Cardiac muscle cell (in vitro differentiated cells and primary cell): ENCODE measurements at regions not wholly inside any gene's neighbourhood (a gene's known extent, or its start where the extent isn't known, plus 50 kb on each side); places are given as distances from the start of the nearest gene placed in this dataset.

Experiments used
- DNase-seq, 2 donors: peaks; one replicate each; pipeline versions ENCODE4 v3.0.0 to v3.0.0-alpha.2; 2010 to 2017; ENCODE audit warnings: low read depth in 1 of 2, low spot score in 1 of 2
- H3K27ac ChIP-seq: fragments of 200-600 bp; sonication (generic); 2 replicates; pipeline ENCODE4 v1.5.1; 2016
- H3K27me3 ChIP-seq: fragments of 200-600 bp; sonication (generic); 2 replicates; pipeline ENCODE4 v1.6.0; 2016; ENCODE audit warnings: control low read depth
- H3K36me3 ChIP-seq: fragments of 200-600 bp; sonication (generic); 2 replicates; pipeline ENCODE4 v1.5.1; 2016; ENCODE audit warnings: control low read depth
- H3K4me1 ChIP-seq: fragments of 200-600 bp; sonication (generic); 2 replicates; pipeline ENCODE4 v1.8.1; 2017; ENCODE audit warnings: low read depth, mild to moderate bottlenecking, mixed run types
- H3K4me3 ChIP-seq: fragments of 200-600 bp; sonication (generic); 2 replicates; pipeline ENCODE4 v1.5.1; 2016; ENCODE audit warnings: mild to moderate bottlenecking
- H3K9me3 ChIP-seq: fragments of 200-600 bp; sonication (generic); 2 replicates; pipeline ENCODE4 v1.5.1; 2017; ENCODE audit warnings: low read depth, mild to moderate bottlenecking, control low read depth
- CTCF ChIP-seq: IDR thresholded peaks from 2 replicates; pipeline ENCODE4 v1.5.1; 2012; ENCODE audit warnings: low read depth, mild to moderate bottlenecking, low read length

GRCh38 chr13:71252184-71252704, 614.8 kb downstream of the DACH1 start:
- Histone ChIP-seq H3K4me3 (no peak overlapping the region), H3K36me3 (no peaks in the 10 kb centered on the region), H3K27me3 (no peaks in the 10 kb centered on the region), H3K27ac (no peak overlapping the region), H3K4me1 (no peaks in the 10 kb centered on the region), H3K9me3 (no peaks in the 10 kb centered on the region)
- no peak for TF ChIP-seq CTCF
- peak in 1 of 2 donors; percentile 41 for DNase-seq

- no peak for TF ChIP-seq CTCF
- Histone ChIP-seq H3K36me3 (no peaks in the 10 kb centered on the region), H3K9me3 (no peaks in the 10 kb centered on the region), H3K4me3 (no peak overlapping the region), H3K27me3 (no peaks in the 10 kb centered on the region), H3K27ac (no peak overlapping the region), H3K4me1 (no peaks in the 10 kb centered on the region)
- DNase-seq: no peak
Observed at GRCh38 chr13:71251292-71251951, 615.6 kb downstream of the DACH1 start.

GRCh38 chr13:71249011-71249410, 618.0 kb downstream of the DACH1 start:
- Histone ChIP-seq H3K27ac (no peak overlapping the region), H3K9me3 (no peaks in the 10 kb centered on the region), H3K4me3 (no peak overlapping the region), H3K36me3 (no peaks in the 10 kb centered on the region), H3K4me1 (no peaks in the 10 kb centered on the region), H3K27me3 (no peaks in the 10 kb centered on the region)
- no peak for TF ChIP-seq CTCF
- DNase-seq: no peak

- no peak for DNase-seq
- H3K4me3 ChIP-seq: no peak overlapping the region
- no peaks in the 10 kb centered on the region for H3K36me3 ChIP-seq
- no peaks in the 10 kb centered on the region for H3K27me3 ChIP-seq
- no peak overlapping the region for H3K27ac ChIP-seq
- TF ChIP-seq CTCF: no peak
- H3K9me3 ChIP-seq: no peaks in the 10 kb centered on the region
- H3K4me1 ChIP-seq: no peaks in the 10 kb centered on the region
Observed at GRCh38 chr13:71244161-71244560, 622.8 kb downstream of the DACH1 start.

GRCh38 chr13:71242201-71242600, 624.8 kb downstream of the DACH1 start:
- no peak overlapping the region for H3K27ac ChIP-seq
- no peaks in the 10 kb centered on the region for H3K9me3 ChIP-seq
- DNase-seq: peak in 1 of 2 donors; percentile 7
- H3K4me1 ChIP-seq: no peaks in the 10 kb centered on the region
- no peak overlapping the region for H3K4me3 ChIP-seq
- TF ChIP-seq CTCF: no peak
- no peaks in the 10 kb centered on the region for H3K27me3 ChIP-seq
- H3K36me3 ChIP-seq: no peaks in the 10 kb centered on the region
